GM19328 (cell line): ENCODE measurements at regions not wholly inside any gene's neighbourhood (a gene's known extent, or its start where the extent isn't known, plus 50 kb on each side); places are given as distances from the start of the nearest gene placed in this dataset.

ENCODE experiments used
- ATAC-seq: cut with Tn5 transposase; IDR thresholded peaks from one replicate; pipeline ENCODE4 v1.9.1; 2021; ENCODE audit warnings: mild to moderate bottlenecking, moderate library complexity; ENCODE audit not compliant: unreplicated experiment

- no peak for ATAC-seq
Measured at GRCh38 chr10:113456741-113457140, 96.1 kb upstream of the HABP2 start.

GRCh38 chr10:113457408-113457807 is 95.4 kb upstream of the HABP2 start:
- no peak for ATAC-seq

DNA sequence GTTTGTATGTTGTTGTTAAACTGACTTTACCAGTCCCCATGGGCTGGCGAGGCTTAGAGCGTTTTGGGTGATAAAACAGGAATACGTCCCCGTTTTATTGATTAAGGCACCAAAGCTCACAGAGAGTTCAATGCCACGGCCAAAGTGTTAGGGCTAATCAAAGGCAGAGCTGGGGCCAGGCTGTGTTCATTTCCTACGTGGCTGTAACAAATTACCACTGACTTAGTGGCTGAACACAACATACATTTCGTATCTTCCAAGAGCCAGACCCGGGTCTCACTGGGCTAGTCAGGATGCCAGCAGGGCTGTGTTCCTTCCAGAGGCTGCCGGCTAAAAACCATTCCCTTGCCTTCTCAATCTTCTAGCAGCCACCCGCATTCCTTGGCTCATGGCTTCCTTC is 94.4 kb upstream of the HABP2 start:
- no peak for ATAC-seq

GRCh38 chr10:113458944-113459343 is 93.9 kb upstream of the HABP2 start:
- ATAC-seq: no peak

DNA sequence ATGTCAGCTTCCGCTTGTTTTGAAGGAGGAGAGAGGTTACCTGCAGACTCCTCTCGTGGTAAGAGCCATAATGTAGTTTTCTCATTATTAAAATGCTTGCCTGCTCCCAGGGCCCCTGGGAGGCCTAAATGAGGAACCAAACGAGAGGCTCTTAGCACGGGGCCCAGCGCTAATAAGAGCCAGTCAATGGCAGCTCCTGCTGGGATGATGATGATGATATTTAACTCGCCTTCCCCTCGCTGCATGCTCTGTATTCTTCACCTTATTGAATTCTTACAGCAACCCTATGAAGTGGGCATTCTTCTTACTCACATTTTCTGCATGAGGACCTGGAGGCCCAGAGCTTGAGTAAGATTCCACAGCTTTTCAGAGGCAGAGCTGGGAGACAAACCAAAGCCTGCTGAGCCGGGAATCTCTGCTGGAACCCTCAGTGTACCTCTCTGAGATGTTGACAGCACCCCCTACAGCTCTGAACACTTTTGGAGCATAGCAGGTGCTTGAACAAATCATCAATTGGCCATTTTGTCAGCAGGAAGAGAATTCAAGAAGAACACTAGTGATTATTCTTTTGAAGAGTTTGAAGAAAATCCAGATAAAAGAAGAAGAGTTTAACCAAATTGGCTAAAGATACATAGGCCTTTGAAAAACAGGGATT is 93.1 kb upstream of the HABP2 start:
- no peak for ATAC-seq

- ATAC-seq: no peak
Measured at GRCh38 chr10:113463083-113463482, 89.8 kb upstream of the HABP2 start.

- no peak for ATAC-seq
Measured at GRCh38 chr10:113463777-113464176, 89.1 kb upstream of the HABP2 start.

DNA sequence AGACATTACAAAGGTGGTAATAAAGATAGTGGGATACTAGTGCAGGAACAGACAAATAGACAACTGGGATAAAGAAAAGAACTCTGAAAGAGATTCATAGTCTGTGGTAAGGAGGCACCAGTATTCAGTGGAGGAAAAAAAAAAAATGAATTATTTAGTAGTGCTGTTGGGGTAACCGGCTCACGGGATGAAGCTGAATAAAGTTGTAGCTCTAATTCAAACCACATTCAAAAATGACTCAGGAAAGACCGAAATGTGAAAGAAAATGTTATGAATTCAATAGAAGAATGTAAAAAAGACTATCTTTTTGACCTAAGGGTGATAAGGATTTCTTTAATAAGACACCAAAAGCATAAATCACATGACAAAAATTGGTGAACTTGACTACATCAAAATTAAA is 83.1 kb upstream of the HABP2 start:
- ATAC-seq: no peak

- ATAC-seq: no peak
Measured at GRCh38 chr10:113470372-113471240, 82.2 kb upstream of the HABP2 start.

DNA sequence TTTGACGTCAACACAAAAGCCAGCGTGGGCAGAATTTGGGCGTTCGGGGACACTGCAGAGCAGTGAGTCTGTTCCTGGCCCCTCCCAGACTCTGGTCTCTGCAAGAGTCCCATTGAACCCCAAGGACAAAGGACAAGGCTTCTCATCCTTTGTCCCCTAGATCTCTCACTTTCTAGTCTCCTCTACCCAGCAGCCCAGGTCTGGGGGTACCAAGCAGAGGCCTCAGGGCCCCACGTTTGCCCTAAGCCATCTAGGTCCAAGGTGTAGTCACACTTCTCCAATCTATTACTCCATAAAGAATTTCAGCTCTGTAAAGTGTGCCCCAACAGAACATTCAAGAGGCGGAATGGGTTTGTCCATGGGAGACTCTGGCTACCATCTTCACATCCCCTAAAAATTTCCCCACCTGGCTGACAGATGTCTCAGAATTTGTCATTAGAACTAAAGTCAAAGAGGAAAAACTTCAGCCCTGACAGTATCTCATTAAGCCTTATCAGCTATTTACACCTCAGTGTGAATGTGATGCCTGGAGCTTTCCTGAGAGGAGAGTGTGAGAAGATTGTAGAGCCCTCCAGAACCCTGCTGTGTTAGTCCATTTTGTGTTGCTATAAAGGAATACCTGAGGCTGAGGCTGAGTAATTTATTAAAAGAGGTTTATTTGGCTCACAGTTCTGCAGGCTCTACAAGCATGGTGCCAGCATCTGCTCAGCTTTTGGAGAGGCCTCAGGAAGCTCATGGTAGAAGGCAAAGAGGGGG is 81.4 kb upstream of the HABP2 start:
- no peak for ATAC-seq

GRCh38 chr10:113473011-113473410 is 79.8 kb upstream of the HABP2 start:
- no peak for ATAC-seq

DNA sequence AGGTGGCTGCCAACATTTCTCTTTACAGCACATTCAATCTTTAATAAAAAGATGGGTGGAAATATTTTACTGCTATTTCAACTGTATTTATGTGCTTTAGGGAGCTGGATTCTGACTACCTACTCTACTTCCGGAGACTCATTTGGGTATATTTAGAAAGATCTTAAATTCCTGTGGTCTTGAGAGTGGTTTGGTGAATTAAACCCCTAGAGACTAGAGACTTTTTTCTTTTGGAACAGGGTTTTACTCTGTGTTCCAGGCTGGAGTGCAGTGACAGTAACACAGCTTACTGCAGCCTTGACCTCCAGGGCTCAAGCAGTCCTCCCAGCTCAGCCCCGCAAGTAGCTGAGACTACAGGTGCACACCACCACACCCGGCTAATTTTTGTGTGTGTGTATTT is 79.0 kb upstream of the HABP2 start:
- no peak for ATAC-seq

- no peak for ATAC-seq
Measured at GRCh38 chr10:113474752-113475151, 78.1 kb upstream of the HABP2 start.

DNA sequence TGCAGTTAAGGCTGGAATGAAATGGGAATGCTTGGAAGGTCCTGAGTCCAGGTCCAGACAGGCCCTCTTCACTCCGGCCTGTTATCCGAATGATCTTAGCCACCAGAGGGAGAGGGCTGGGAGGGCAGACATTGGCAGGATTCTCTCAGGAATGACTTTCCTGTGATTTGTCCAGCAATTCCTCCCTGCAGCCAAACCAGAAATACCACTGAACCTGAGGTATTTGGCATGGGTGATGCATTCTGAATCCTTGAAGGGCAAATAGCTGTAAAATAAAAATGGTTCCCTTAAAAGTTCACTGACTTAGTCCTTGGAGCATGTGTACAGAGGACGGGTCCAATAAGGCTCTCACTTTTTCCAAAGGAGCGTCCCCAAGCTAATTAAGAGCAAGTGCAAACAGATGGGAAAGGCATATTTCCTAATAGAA is 77.5 kb upstream of the HABP2 start:
- no peak for ATAC-seq

DNA sequence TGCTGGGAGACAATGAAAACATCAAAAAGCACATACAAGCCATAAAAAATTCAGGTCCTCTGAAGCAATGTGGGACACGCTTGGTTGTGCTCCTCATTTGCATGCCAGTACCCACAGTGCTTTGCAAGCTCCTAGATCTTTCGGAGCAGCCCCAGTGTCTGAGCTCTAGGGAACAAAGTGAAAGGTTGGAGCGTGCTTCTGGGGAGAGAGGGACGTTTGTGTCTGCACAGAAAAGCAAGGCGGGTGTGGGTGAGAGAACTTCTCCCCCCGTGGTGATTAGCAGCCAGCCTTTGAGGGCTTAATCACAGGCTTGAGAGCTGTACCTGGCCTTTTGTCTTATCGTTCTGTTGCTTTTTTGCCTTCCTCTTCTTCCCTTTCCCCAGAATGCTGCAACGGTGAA is 76.7 kb upstream of the HABP2 start:
- ATAC-seq: no peak

DNA sequence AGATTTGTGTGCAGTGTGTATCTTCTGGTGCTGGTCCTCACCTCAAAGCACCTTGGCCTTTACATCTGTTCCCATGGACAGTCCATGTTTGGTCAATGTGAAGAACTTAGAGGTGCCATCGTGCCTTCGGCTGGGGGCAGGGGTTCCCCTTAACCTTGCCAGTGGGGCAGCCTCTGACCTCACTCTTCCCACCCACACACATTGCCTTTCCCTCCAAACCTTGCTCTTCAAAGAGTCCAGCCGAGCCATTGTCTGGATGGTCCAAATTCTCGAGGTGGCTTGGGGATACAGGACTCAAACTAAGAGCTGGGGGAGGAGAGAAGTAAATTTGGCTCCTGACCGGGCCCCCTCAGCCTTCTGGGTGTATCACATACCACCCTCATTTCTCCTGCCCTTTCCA is 76.2 kb upstream of the HABP2 start:
- no peak for ATAC-seq

DNA sequence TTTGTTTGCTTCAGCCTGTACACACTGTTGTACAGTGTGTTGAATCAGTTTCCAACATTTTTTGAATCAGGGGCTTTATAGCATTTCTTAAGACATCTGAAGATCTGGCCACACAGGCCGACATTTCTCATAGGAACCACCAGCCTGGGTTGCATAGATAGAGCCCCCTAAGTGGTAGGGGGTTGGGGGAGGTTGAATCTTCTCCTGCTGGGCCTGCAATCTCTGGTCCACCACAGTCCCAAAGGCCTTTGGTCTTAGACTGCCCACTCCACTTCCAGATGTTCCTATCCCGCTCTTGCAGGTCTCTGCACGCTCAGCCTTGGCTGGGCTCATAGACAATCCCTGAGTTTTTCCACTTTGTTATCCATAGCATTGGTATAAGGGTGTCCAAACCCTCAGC is 75.4 kb upstream of the HABP2 start:
- no peak for ATAC-seq

DNA sequence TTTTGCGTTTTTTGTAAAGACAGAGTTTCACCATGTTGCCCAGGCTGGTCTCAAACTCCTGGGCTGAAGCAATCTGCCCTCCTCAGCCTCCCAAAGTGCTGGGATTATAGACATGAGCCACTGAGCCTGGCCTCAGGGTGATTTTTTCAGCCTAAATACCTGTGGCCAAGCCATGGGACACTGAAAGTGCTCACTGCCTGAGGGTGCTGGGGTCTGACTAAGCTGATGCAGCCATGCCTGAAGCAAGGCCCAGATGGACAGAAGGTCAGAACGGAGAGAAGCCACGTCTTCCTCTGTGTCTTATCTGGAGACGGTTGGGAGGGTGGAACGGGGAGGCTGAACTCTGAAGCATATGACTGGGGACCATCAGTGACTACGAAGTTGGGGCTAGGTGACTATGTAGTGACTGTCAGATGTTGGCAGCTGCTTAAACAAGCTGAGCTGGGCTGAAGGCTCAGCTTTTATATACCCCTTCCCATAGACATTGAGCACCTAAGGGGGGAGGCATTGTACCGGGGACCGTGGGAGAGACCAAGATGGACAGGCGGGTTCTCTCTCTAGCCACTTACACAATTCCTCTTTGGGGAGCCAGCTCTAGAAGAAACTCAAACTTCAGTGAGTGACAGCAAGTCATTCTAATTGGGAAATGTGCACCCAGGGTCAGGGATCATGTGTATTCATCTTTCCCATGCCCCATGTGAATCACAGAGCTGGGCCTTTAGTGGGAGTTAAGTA is 73.3 kb upstream of the HABP2 start:
- ATAC-seq: no peak

GRCh38 chr10:113480081-113480360 is 72.8 kb upstream of the HABP2 start:
- ATAC-seq: no peak

- no peak for ATAC-seq
Measured at GRCh38 chr10:113480851-113481502, 71.9 kb upstream of the HABP2 start.

- no peak for ATAC-seq
Measured at GRCh38 chr10:113484487-113484886, 68.4 kb upstream of the HABP2 start.
